Epithelial cell of proximal tubule (primary cell): ENCODE measurements at regions not wholly inside any gene's neighbourhood (a gene's known extent, or its start where the extent isn't known, plus 50 kb on each side); places are given as distances from the start of the nearest gene placed in this dataset.

Experiments
- DNase-seq: peaks from one replicate; pipeline ENCODE4 v3.0.0-alpha.2; 2011; ENCODE audit warnings: low read depth
- H3K4me3 ChIP-seq: 2 replicates; pipeline ENCODE4 v1.5.1; 2011; ENCODE audit warnings: low read depth, mild to moderate bottlenecking, low read length
- TF ChIP-seq, protein P1 (sequence below): conservative IDR thresholded peaks from 2 replicates; pipeline ENCODE4 v1.5.1; 2012; ENCODE audit warnings: low read depth, mild to moderate bottlenecking, low read length

DNA sequence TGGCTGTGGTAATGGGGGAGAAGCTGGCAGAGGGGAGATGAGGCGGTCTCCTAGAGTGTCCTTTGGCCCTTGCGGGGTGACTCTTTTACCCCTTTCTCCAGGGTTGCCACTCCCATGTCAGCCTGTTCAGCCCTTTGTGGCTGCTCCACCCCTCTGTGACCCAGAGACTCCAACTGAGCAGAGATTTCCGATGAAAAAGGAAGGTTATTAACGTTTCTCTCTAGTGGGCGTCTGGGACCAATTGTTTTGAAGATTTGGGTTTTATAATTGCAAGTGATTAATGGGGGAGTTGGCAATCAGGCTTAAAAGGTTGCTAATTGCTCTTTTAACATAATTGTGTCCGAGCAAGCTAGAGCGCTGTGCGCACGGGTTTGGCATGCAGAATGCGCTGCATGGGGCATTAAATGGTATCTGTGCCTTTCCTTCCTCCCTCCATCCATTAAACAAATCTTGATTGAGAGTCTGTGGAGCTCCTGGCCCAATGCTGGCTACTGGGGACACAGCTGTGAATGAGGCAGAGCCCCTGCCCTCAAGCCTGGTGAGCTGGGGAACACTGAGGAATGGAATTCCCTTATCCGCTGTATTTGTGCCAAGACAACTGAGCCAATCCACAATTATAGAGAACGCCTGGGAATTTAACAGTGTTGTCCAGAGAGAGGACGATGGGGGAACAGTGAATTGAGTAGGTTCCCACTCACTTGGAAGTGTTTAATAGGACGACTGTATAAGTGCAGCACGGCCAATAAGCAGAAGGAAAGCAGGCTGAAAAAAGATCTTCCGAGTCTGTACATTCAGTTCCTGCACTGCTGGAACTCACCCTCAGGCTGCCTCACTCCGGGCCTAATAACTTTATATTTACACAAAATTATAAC, 295.9 kb downstream of the MIAT start:
- TF ChIP-seq, protein P1, sequence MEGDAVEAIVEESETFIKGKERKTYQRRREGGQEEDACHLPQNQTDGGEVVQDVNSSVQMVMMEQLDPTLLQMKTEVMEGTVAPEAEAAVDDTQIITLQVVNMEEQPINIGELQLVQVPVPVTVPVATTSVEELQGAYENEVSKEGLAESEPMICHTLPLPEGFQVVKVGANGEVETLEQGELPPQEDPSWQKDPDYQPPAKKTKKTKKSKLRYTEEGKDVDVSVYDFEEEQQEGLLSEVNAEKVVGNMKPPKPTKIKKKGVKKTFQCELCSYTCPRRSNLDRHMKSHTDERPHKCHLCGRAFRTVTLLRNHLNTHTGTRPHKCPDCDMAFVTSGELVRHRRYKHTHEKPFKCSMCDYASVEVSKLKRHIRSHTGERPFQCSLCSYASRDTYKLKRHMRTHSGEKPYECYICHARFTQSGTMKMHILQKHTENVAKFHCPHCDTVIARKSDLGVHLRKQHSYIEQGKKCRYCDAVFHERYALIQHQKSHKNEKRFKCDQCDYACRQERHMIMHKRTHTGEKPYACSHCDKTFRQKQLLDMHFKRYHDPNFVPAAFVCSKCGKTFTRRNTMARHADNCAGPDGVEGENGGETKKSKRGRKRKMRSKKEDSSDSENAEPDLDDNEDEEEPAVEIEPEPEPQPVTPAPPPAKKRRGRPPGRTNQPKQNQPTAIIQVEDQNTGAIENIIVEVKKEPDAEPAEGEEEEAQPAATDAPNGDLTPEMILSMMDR, result no peak
- no peak overlapping the region for H3K4me3 ChIP-seq
- DNase-seq, result no peak

DNA sequence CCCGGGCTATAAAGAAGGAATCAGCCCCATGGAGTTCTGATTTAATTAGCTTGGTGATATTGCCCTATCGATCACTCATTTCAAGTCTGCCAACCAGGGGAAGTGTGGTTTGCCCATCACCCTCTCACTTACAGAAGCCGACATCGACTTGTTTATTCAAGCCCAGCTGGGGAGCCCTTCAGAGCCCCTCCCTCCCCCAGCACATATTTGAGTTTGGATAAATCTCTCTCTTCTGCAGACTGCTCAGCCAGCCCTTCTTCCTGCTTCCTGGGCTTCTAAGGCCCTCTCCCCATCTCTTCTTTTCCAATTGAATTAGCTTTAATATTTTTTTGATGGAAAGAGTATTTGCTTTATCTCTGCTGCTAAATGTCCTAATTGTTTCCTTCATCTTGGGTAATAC, 299.0 kb downstream of the MIAT start:
- H3K4me3 ChIP-seq, result no peak overlapping the region
- no peak for DNase-seq
- TF ChIP-seq, protein P1, result no peak

DNA sequence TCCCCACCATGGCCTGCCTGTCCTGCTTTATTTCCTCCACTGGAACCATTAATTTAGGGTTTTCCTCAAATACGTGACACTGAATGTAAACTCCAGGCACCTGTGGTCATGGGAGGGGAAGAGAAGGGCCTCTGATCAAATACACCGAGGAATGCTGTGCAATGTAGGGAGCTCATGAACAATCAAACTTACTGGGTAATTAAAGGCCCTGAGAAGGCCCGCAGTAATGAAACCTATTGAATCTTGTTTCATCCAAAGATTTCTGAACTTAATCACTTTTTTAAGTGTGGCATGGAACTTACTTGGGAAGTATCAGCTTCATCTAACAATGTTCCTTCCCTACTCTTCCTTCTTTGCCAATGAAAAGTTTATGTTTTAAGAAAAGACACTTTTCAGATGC, 299.8 kb downstream of the MIAT start:
- DNase-seq, result no peak
- no peak overlapping the region for H3K4me3 ChIP-seq
- TF ChIP-seq, protein P1, result no peak

DNA sequence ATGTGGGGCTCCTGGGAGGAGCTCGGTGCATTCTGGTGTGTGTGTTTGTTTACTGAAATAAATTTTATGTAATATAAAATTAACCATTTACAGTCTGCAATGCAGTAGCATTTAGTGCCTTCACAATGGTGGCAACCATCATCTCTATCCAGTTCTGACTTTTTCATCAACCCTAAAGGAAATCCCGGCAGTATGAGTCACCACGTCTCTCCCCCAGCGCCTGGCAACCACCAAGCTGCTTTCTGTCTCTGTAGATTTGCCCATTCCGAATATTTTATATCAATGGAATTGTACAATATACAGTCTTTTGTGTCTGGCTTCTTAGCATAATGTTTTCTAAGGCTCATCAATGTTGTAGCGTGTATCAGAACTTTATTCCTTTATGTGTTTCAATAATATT, 300.5 kb downstream of the MIAT start:
- no peak overlapping the region for H3K4me3 ChIP-seq
- no peak for DNase-seq
- TF ChIP-seq, protein P1, result no peak

DNA sequence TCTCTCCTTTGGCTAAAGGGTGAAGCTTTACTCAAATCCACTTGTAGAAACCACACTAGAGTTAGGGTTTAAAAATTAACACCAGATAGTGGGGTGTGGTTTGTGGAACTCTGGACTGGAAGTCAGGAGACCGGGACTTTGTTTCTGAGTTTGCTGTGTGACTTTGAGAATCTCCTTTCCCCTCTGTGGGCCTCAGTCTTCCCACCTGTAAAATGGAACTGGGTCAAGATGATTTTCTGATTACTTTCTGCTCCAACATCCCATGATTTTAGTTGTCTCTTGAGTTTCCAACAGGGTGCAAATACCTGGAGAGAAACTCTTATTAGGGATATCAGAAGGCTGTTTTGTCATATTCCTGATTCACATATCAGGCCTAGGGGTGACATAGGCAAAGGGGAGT, 301.0 kb downstream of the MIAT start:
- H3K4me3 ChIP-seq, result no peak overlapping the region

DNA sequence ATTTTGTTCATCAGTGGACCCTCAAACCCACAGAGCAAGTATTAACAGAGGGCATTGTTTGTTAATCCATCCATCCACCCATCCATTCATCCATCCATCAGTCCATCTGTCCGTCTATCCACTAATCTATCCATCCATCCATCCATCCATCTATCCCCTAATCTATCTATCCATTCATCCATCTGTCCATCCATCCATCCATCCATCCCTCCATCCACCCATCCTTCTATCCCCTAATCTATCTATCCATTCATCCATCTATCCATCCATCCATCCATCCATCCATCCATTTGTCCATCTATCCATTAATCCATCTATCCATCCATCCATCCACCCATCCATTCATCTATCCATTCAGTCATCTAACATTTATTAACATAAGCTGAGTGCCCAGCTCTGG, 307.3 kb downstream of the MIAT start:
- H3K4me3 ChIP-seq, result no peak overlapping the region
- no peak for DNase-seq
- TF ChIP-seq, protein P1, result no peak

More for the DNA sequence above, 301.0 kb downstream of the MIAT start:
- TF ChIP-seq, protein P1, result no peak
- no peak for DNase-seq

DNA sequence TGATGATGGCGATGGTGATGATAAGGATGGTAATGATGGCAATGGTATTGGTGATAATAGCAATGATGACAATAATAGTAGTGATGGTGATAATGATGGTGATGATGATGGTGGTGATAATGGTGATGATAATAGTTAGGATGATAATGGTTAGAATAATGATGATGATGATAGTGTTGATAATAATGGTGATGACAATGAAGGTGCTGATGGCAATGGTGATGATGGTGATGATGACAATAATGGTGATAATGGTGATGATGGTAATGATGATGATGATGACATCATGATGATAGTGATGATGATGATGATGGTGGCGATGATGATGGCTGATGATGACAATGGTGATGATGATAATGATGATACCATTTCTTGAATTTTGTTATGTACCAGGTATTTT, 309.9 kb downstream of the MIAT start:
- TF ChIP-seq, protein P1, result no peak
- H3K4me3 ChIP-seq, result no peak overlapping the region
- no peak for DNase-seq
